Glutamatergic neuron (in vitro differentiated cells): ENCODE measurements at regions not wholly inside any gene's neighbourhood (a gene's known extent, or its start where the extent isn't known, plus 50 kb on each side); places are given as distances from the start of the nearest gene placed in this dataset.

Experiments
- DNase-seq: peaks from one replicate; pipeline ENCODE4 v3.0.0; 2022
- H3K27ac Mint-ChIP-seq: one replicate; pipeline ENCODE4 v1.8.0; 2020; ENCODE audit warnings: mild to moderate bottlenecking, mixed read lengths, inconsistent platforms; ENCODE audit not compliant: unreplicated experiment
- H3K27me3 Mint-ChIP-seq: one replicate; pipeline ENCODE4 v1.8.0; 2020; ENCODE audit warnings: mild to moderate bottlenecking, moderate library complexity, mixed read lengths, inconsistent platforms; ENCODE audit not compliant: unreplicated experiment
- H3K36me3 Mint-ChIP-seq: one replicate; pipeline ENCODE4 v1.8.0; 2020; ENCODE audit warnings: mild to moderate bottlenecking, mixed read lengths, inconsistent platforms; ENCODE audit not compliant: unreplicated experiment
- H3K4me1 Mint-ChIP-seq: one replicate; pipeline ENCODE4 v1.8.0; 2020; ENCODE audit warnings: mild to moderate bottlenecking, low read depth, mixed read lengths, inconsistent platforms; ENCODE audit not compliant: unreplicated experiment
- H3K4me3 Mint-ChIP-seq: one replicate; pipeline ENCODE4 v1.8.0; 2020; ENCODE audit warnings: mild to moderate bottlenecking, mixed read lengths, inconsistent platforms; ENCODE audit not compliant: unreplicated experiment
- H3K9me3 Mint-ChIP-seq: one replicate; pipeline ENCODE4 v1.8.0; 2020; ENCODE audit warnings: mild to moderate bottlenecking, moderate library complexity, mixed read lengths, inconsistent platforms; ENCODE audit not compliant: unreplicated experiment
- CTCF ChIP-seq: fragments of 200-600 bp; sonication (generic); IDR thresholded peaks from one replicate; pipeline ENCODE4 v1.5.0; 2021; ENCODE audit not compliant: partially characterized antibody, unreplicated experiment

- Mint-ChIP-seq H3K4me1 (peaks cover 14% of the 10 kb centered on the region), H3K27ac (peak overlapping the region; percentile 85), H3K36me3 (no peaks in the 10 kb centered on the region), H3K4me3 (peak overlapping the region; percentile 71), H3K9me3 (peaks cover 6% of the 10 kb centered on the region), H3K27me3 (no peaks in the 10 kb centered on the region)
- DNase-seq = no peak
- TF ChIP-seq CTCF = no peak
These were observed 244.2 kb downstream of the CBLL2 start for GRCh38 chrX:22516893-22517292.

- no peak for TF ChIP-seq CTCF
- DNase-seq = no peak
- H3K4me3 Mint-ChIP-seq = no peak overlapping the region
- H3K9me3 Mint-ChIP-seq = peaks cover 6% of the 10 kb centered on the region
- no peaks in the 10 kb centered on the region for H3K27me3 Mint-ChIP-seq
- no peaks in the 10 kb centered on the region for H3K36me3 Mint-ChIP-seq
- peaks cover 14% of the 10 kb centered on the region for H3K4me1 Mint-ChIP-seq
- H3K27ac Mint-ChIP-seq = no peak overlapping the region
These were observed 247.6 kb downstream of the CBLL2 start for GRCh38 chrX:22520128-22520828.

DNA sequence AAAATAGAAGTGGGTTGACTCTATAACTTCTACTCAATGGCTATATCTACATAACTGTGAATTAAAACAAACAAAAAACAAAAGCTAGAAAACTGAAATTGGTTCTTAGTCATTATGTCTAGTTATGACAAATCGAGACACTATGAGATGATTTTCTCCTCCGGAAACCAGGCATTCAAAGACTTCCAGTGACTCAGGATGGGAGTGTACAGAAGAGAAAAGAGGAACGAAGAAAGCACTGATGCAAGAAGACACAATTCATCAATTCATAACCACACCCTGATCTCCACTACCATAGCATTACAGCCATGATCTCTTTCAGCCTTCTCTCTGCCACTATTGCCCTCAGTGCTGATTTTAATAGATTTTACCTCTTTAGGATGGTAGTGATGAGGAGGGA is 253.6 kb downstream of the CBLL2 start:
- H3K27me3 Mint-ChIP-seq = no peaks in the 10 kb centered on the region
- no peak for TF ChIP-seq CTCF
- no peaks in the 10 kb centered on the region for H3K4me1 Mint-ChIP-seq
- H3K9me3 Mint-ChIP-seq = no peaks in the 10 kb centered on the region
- H3K27ac Mint-ChIP-seq = no peak overlapping the region
- H3K36me3 Mint-ChIP-seq = no peaks in the 10 kb centered on the region
- DNase-seq = no peak
- H3K4me3 Mint-ChIP-seq = no peak overlapping the region

- Mint-ChIP-seq H3K9me3 (no peaks in the 10 kb centered on the region), H3K27me3 (no peaks in the 10 kb centered on the region), H3K36me3 (no peaks in the 10 kb centered on the region), H3K4me1 (no peaks in the 10 kb centered on the region), H3K27ac (no peak overlapping the region), H3K4me3 (no peak overlapping the region)
- TF ChIP-seq CTCF = no peak
- no peak for DNase-seq
These were observed 254.6 kb downstream of the CBLL2 start for GRCh38 chrX:22527302-22527701.

DNA sequence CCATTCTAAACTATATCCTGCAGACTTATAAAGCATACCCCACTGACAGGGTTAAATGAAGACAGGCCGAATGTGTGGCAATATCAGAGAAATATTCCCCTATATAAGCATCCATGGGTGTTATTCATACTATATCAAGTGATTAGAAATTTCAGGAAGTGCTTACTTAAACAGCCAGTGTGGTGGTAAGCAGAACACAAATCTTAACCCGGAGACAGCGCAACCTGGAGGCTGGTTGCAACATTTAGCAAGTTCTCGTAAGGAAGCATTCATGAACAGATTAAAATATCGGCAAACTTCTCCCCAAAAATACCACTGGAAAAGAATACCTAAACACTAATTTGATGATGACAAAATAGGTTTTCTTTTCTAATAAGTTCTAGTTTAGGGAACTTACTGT is 261.2 kb downstream of the CBLL2 start:
- no peaks in the 10 kb centered on the region for H3K36me3 Mint-ChIP-seq
- H3K27ac Mint-ChIP-seq = no peak overlapping the region
- H3K27me3 Mint-ChIP-seq = peaks cover 1% of the 10 kb centered on the region
- no peak for DNase-seq
- no peak for TF ChIP-seq CTCF
- no peak overlapping the region for H3K4me3 Mint-ChIP-seq
- peaks cover 11% of the 10 kb centered on the region for H3K4me1 Mint-ChIP-seq
- peaks cover under 1% of the 10 kb centered on the region for H3K9me3 Mint-ChIP-seq
